Kidney epithelial cell (primary cell): ENCODE measurements at regions not wholly inside any gene's neighbourhood (a gene's known extent, or its start where the extent isn't known, plus 50 kb on each side); places are given as distances from the start of the nearest gene placed in this dataset.

Experiments used
- DNase-seq: peaks from one replicate; pipeline ENCODE4 v3.0.0-alpha.2; 2010; ENCODE audit warnings: low read depth
- H3K27me3 ChIP-seq: 2 replicates; pipeline ENCODE4 v1.6.0; 2011; ENCODE audit warnings: low read length; ENCODE audit not compliant: control insufficient read depth, insufficient read depth
- H3K36me3 ChIP-seq: 2 replicates; pipeline ENCODE4 v1.5.1; 2011; ENCODE audit warnings: low read length; ENCODE audit not compliant: control insufficient read depth, insufficient read depth
- H3K4me3 ChIP-seq: 2 replicates; pipeline ENCODE4 v1.5.1; 2011; ENCODE audit warnings: low read depth, mild to moderate bottlenecking, control low read depth, low read length
- CTCF ChIP-seq: IDR thresholded peaks from 2 replicates; pipeline ENCODE4 v1.5.1; 2011; ENCODE audit warnings: mild to moderate bottlenecking, moderate library complexity, low read length, control low read depth, inconsistent platforms; ENCODE audit not compliant: insufficient read depth, poor library complexity, severe bottlenecking

- Histone ChIP-seq H3K27me3 (no peaks in the 10 kb centered on the region), H3K36me3 (no peaks in the 10 kb centered on the region), H3K4me3 (no peak overlapping the region)
- no peak for DNase-seq
- TF ChIP-seq CTCF: no peak
These were observed 235.1 kb upstream of the CPEB2 start for GRCh38 chr4:14767142-14767541.

- no peak for TF ChIP-seq CTCF
These were observed 233.8 kb upstream of the CPEB2 start for GRCh38 chr4:14768449-14768848.

GRCh38 chr4:14769993-14770392 is 232.3 kb upstream of the CPEB2 start:
- Histone ChIP-seq H3K27me3 (no peaks in the 10 kb centered on the region), H3K36me3 (no peaks in the 10 kb centered on the region), H3K4me3 (no peak overlapping the region)
- no peak for DNase-seq
- no peak for TF ChIP-seq CTCF

More at GRCh38 chr4:14768449-14768848, 233.8 kb upstream of the CPEB2 start:
- Histone ChIP-seq H3K4me3 (no peak overlapping the region), H3K27me3 (no peaks in the 10 kb centered on the region), H3K36me3 (no peaks in the 10 kb centered on the region)
- DNase-seq: no peak

- no peak for DNase-seq
- Histone ChIP-seq H3K27me3 (no peaks in the 10 kb centered on the region), H3K36me3 (no peaks in the 10 kb centered on the region), H3K4me3 (no peak overlapping the region)
- no peak for TF ChIP-seq CTCF
These were observed 231.2 kb upstream of the CPEB2 start for GRCh38 chr4:14771094-14771493.

- Histone ChIP-seq H3K4me3 (no peak overlapping the region), H3K27me3 (no peaks in the 10 kb centered on the region), H3K36me3 (no peaks in the 10 kb centered on the region)
- DNase-seq: no peak
- TF ChIP-seq CTCF: no peak
These were observed 230.6 kb upstream of the CPEB2 start for GRCh38 chr4:14771504-14772175.

GRCh38 chr4:14772388-14772787 is 229.9 kb upstream of the CPEB2 start:
- no peak for TF ChIP-seq CTCF
- Histone ChIP-seq H3K4me3 (no peak overlapping the region), H3K36me3 (no peaks in the 10 kb centered on the region), H3K27me3 (no peaks in the 10 kb centered on the region)
- no peak for DNase-seq
